ENCODE measurements at regions not wholly inside any gene's neighbourhood (a gene's known extent, or its start where the extent isn't known, plus 50 kb on each side); places are given as distances from the start of the nearest gene placed in this dataset.

DNA sequence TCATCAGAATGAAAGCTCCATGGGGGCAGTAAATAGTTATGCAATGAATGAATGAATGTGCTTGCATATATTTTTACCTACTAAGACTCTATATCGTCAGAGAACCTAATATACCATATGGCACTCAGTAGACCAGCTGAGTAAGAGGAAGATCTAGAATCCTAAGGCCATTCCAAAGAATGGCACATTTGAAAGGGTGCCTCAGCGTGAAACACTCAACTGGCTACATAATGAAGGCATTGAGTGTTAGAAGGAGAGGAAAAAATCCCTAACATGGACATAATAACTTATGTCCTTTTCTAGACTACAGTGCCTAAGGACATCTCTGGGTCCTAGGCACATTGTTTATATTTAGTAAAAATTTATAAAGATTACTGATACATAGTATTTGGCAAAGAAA lies 61.7 kb upstream of the ARID2 start:
- CTCF ChIA-PET: no interaction called here
- TF ChIP-seq SUZ12 (IDR thresholded peaks at IDR 0.05) (no peak), TARDBP (IDR thresholded peaks at IDR 0.05) (no peak), BHLHE40 (IDR thresholded peaks at IDR 0.05; ENCODE audit: borderline replicate concordance) (no peak), NFRKB (IDR thresholded peaks at IDR 0.05) (no peak), ARNT (IDR thresholded peaks at IDR 0.05) (no peak), HDGF (IDR thresholded peaks at IDR 0.05; ENCODE audit: borderline replicate concordance) (no peak), L3MBTL2 (conservative IDR thresholded peaks at IDR 0.05) (no peak), ELF4 (IDR thresholded peaks at IDR 0.05) (no peak), ZNF384 (IDR thresholded peaks at IDR 0.05) (no peak), FOXM1 (IDR thresholded peaks at IDR 0.05; ENCODE audit: borderline replicate concordance) (no peak), FOXA1 (IDR thresholded peaks at IDR 0.05) (no peak)
- POLR2A ChIA-PET: no interaction called here

DNA sequence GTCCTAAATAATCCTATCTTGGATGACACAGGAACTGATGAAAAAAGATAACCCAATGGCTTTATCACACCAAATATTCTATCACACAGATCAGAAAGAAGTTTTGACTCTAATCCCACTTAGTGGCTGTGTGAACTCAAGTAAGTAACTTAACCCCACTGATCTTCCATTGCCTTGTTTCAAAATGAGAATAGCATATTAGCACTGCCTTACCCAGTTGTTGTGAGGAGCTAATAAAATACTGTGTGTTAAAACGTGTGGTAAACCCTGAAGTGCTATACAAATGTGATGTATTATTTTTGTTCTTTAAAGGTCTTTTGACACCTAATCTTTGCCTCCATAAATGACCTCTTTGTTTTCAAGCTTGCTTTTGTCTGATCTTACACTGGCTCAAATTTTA lies 60.9 kb upstream of the ARID2 start:
- TF ChIP-seq CTBP1 (IDR thresholded peaks at IDR 0.05; ENCODE audit: borderline replicate concordance): no peak
- no peak for TF ChIP-seq LEF1 (IDR thresholded peaks at IDR 0.05; ENCODE audit: borderline replicate concordance)
- TF ChIP-seq BHLHE40 (IDR thresholded peaks at IDR 0.05; ENCODE audit: borderline replicate concordance): no peak
- no peak for TF ChIP-seq L3MBTL2 (conservative IDR thresholded peaks at IDR 0.05)
- CTCF ChIA-PET: no interaction called here
- POLR2A ChIA-PET: interaction anchor here (0.7 kb wide), 1 partner anchor 60 kb away, joined by 3 read pairs; no protein-coding TSS in a partner anchor
- DNase-seq (ENCODE audit: extremely low spot score): no peak

More for the DNA sequence above, 61.7 kb upstream of the ARID2 start:
- DNase-seq (ENCODE audit: extremely low spot score): no peak

DNA sequence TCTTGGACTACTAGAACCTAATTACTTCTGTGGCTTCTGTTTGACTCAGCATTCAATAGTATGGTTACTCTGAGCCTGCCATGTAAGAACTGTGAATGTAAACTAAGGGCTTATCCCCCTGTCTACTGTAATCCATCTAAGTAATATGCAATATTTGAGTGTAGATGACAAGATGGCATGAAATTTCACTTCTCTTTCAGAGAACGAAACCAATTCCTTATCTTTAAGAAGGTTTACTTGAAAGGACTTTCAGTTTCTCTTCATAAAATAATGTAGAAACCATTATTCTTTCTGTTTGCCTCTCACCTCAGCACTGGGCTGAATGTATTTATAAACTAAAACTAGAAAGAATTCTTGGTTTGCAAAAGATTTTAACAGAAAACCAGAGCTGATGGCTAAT lies 60.4 kb upstream of the ARID2 start:
- CTCF ChIA-PET: no interaction called here
- POLR2A ChIA-PET: interaction anchor here (0.7 kb wide), 1 partner anchor 60 kb away, joined by 3 read pairs; no protein-coding TSS in a partner anchor
- TF ChIP-seq ARNT (IDR thresholded peaks at IDR 0.05): no peak
- TF ChIP-seq HDGF (IDR thresholded peaks at IDR 0.05; ENCODE audit: borderline replicate concordance): no peak
- no peak for TF ChIP-seq LEF1 (IDR thresholded peaks at IDR 0.05; ENCODE audit: borderline replicate concordance)
- TF ChIP-seq FOXM1 (IDR thresholded peaks at IDR 0.05; ENCODE audit: borderline replicate concordance): no peak
- no peak for TF ChIP-seq ELF4 (IDR thresholded peaks at IDR 0.05)
- TF ChIP-seq SUZ12 (IDR thresholded peaks at IDR 0.05): no peak
- TF ChIP-seq TARDBP (IDR thresholded peaks at IDR 0.05): no peak
- no peak for TF ChIP-seq FOXK2 (IDR thresholded peaks at IDR 0.05)
- TF ChIP-seq, protein P1, sequence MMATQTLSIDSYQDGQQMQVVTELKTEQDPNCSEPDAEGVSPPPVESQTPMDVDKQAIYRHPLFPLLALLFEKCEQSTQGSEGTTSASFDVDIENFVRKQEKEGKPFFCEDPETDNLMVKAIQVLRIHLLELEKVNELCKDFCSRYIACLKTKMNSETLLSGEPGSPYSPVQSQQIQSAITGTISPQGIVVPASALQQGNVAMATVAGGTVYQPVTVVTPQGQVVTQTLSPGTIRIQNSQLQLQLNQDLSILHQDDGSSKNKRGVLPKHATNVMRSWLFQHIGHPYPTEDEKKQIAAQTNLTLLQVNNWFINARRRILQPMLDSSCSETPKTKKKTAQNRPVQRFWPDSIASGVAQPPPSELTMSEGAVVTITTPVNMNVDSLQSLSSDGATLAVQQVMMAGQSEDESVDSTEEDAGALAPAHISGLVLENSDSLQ (IDR thresholded peaks at IDR 0.05): no peak
- no peak for TF ChIP-seq SP1 (IDR thresholded peaks at IDR 0.05)
- TF ChIP-seq BHLHE40 (IDR thresholded peaks at IDR 0.05; ENCODE audit: borderline replicate concordance): no peak
- DNase-seq (ENCODE audit: extremely low spot score): no peak

- ChIA-PET POLR2A (no interaction called here), CTCF (no interaction called here)
- no peak for DNase-seq (ENCODE audit: extremely low spot score)
- no peak for TF ChIP-seq L3MBTL2 (conservative IDR thresholded peaks at IDR 0.05)
- TF ChIP-seq TARDBP (IDR thresholded peaks at IDR 0.05): no peak
- TF ChIP-seq BHLHE40 (IDR thresholded peaks at IDR 0.05; ENCODE audit: borderline replicate concordance): no peak
- TF ChIP-seq, protein P1 (IDR thresholded peaks at IDR 0.05): no peak
- no peak for TF ChIP-seq ARNT (IDR thresholded peaks at IDR 0.05)
- TF ChIP-seq FOXM1 (IDR thresholded peaks at IDR 0.05; ENCODE audit: borderline replicate concordance): no peak
- TF ChIP-seq ELF4 (IDR thresholded peaks at IDR 0.05): no peak
- no peak for TF ChIP-seq SUZ12 (IDR thresholded peaks at IDR 0.05)
- no peak for TF ChIP-seq FOXK2 (IDR thresholded peaks at IDR 0.05)
- no peak for TF ChIP-seq NFRKB (IDR thresholded peaks at IDR 0.05)
- no peak for TF ChIP-seq LEF1 (IDR thresholded peaks at IDR 0.05; ENCODE audit: borderline replicate concordance)
- no peak for TF ChIP-seq FOXA1 (IDR thresholded peaks at IDR 0.05)
- no peak for TF ChIP-seq CTBP1 (IDR thresholded peaks at IDR 0.05; ENCODE audit: borderline replicate concordance)
- TF ChIP-seq SP1 (IDR thresholded peaks at IDR 0.05): no peak
Measured at GRCh38 chr12:45669792-45670191, 59.7 kb upstream of the ARID2 start.

DNA sequence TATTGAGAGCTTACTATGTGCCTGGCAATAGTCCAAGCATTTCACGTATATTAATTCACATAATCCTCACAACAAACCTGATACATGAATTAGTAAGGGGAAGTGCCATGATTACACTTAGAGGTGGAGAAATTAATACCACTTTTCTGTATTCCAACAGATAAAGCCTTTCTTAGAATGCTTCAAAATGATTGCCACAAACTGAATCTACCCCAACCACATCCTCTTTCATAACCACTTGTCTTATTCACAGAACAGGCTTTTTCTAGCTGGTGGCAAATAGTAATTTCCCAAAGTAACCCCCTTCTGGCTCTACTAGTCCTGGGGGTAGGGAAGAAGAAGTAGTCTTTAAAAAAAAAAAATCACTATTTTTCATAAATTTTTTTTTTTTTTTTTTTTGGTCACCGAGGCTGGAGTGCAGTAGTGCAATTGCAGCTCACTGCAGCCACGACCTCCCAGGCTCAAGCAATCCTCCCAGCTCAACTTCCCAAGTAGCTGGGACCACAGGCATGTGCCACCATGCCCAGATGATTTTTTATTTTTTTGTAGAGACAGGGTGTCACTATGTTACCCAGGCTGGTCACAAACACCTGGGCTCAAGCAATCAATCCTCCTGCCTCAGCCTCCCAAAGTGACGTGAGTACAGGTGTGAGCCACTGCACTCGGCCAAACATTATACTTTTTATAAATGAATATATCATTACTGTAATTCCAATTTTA lies 59.0 kb upstream of the ARID2 start:
- ChIA-PET POLR2A (no interaction called here), CTCF (no interaction called here)
- DNase-seq (ENCODE audit: extremely low spot score): no peak
- TF ChIP-seq FOXA1 (IDR thresholded peaks at IDR 0.05) (no peak), TARDBP (IDR thresholded peaks at IDR 0.05) (no peak), CTBP1 (IDR thresholded peaks at IDR 0.05; ENCODE audit: borderline replicate concordance) (no peak), L3MBTL2 (conservative IDR thresholded peaks at IDR 0.05) (no peak), NFRKB (IDR thresholded peaks at IDR 0.05) (no peak), LEF1 (IDR thresholded peaks at IDR 0.05; ENCODE audit: borderline replicate concordance) (no peak), FOXM1 (IDR thresholded peaks at IDR 0.05; ENCODE audit: borderline replicate concordance) (no peak), SP1 (IDR thresholded peaks at IDR 0.05) (no peak), ELF4 (IDR thresholded peaks at IDR 0.05) (no peak)

DNA sequence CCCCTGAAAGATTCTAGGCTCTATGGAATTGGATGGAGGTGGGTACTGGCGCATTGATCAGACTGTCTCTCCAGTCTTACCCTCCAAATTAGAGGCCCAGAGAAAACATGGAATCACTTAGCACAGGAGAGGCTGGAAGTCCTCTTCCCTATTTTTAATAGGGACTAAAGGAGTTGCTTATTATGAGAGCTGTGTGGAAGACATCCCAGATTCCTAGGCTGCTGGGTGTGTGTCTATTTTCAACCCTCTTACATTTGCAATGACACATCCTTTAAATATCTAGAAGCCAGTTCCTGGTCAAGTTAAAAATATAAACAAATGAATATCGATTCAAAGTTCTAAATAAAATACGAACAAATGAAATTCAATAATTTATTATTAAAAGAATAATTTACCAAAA lies 58.3 kb upstream of the ARID2 start:
- POLR2A ChIA-PET: no interaction called here
- DNase-seq (ENCODE audit: extremely low spot score): no peak
- CTCF ChIA-PET: no interaction called here
- no peak for TF ChIP-seq SP1 (IDR thresholded peaks at IDR 0.05)
- TF ChIP-seq FOXM1 (IDR thresholded peaks at IDR 0.05; ENCODE audit: borderline replicate concordance): no peak
- TF ChIP-seq ARNT (IDR thresholded peaks at IDR 0.05): no peak
- no peak for TF ChIP-seq CTBP1 (IDR thresholded peaks at IDR 0.05; ENCODE audit: borderline replicate concordance)
- no peak for TF ChIP-seq BHLHE40 (IDR thresholded peaks at IDR 0.05; ENCODE audit: borderline replicate concordance)
- no peak for TF ChIP-seq ELF4 (IDR thresholded peaks at IDR 0.05)
- no peak for TF ChIP-seq SUZ12 (IDR thresholded peaks at IDR 0.05)
- no peak for TF ChIP-seq TARDBP (IDR thresholded peaks at IDR 0.05)
- TF ChIP-seq ZNF384 (IDR thresholded peaks at IDR 0.05): no peak
- TF ChIP-seq FOXK2 (IDR thresholded peaks at IDR 0.05): no peak
- no peak for TF ChIP-seq L3MBTL2 (conservative IDR thresholded peaks at IDR 0.05)
- no peak for TF ChIP-seq NFRKB (IDR thresholded peaks at IDR 0.05)
- TF ChIP-seq, protein P1 (IDR thresholded peaks at IDR 0.05): no peak
- TF ChIP-seq LEF1 (IDR thresholded peaks at IDR 0.05; ENCODE audit: borderline replicate concordance): no peak
- TF ChIP-seq HDGF (IDR thresholded peaks at IDR 0.05; ENCODE audit: borderline replicate concordance): no peak
- TF ChIP-seq FOXA1 (IDR thresholded peaks at IDR 0.05): no peak
